ENCODE measurements at regions not wholly inside any gene's neighbourhood (a gene's known extent, or its start where the extent isn't known, plus 50 kb on each side); places are given as distances from the start of the nearest gene placed in this dataset.
"Not testable (repeated sequence)": the region's sequence is repeated elsewhere in the genome, so short reads cannot be mapped to it uniquely, and the experiment has no call there.

DNA sequence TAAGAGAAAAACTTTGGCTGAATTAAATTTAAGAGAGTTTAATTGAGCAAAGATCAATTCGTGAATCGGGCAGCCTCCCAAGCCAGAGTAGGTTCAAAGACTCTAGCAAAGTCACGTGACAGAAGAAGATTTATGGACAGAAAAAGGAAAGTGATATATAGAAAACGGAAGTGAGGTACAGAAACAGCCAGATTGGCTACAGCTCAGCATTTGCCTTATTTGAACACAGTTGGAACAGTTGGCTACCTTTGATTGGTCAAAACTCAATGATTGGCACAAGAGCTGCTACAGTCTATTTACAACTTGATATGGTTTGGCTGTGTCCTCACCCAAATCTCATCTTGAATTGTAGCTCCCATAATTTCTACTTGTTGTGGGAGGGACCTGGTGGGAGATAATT is 102.6 kb downstream of the PLG start:
- H3K4me1 ChIP-seq (ENCODE audit: control insufficient read depth, insufficient read depth, low read length): no peaks in the 10 kb centered on the region
- H3K27ac ChIP-seq (ENCODE audit: low read length): no peak overlapping the region
- no peaks in the 10 kb centered on the region for H3K27me3 ChIP-seq (ENCODE audit: control insufficient read depth, insufficient read depth, low read length)
- 84% methylated on average over 4 of the region's 4 CpGs for WGBS (ENCODE audit: insufficient coverage, low lambda C conversion rate)
- no peaks in the 10 kb centered on the region for H3K36me3 ChIP-seq (ENCODE audit: control insufficient read depth, insufficient read depth, low read length)
- no peak overlapping the region for H3K4me3 ChIP-seq (ENCODE audit: low read length)
- DNase-seq: no peak
- H3K9me3 ChIP-seq (ENCODE audit: control insufficient read depth, low read depth, low read length): no peaks in the 10 kb centered on the region

DNA sequence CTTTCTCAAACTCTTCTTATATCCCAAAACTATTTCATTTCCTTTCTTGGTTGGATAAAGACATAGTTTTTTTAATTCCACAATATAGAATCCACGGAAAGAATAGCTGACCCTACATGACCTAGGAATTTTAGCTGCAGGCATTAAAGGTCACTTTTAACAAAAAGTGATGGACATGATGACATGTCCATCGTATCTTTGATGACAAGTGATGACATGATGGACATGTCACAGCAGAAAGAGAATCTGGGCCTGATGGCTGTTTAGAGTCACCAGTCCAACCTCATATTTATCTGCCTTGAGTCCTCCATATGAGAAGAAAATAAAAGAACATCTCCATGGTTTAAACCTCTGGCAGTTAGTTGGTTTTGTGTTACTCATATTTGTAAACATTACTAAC is 106.2 kb downstream of the PLG start:
- DNase-seq: no peak
- H3K4me3 ChIP-seq (ENCODE audit: low read length): no peak overlapping the region
- H3K27me3 ChIP-seq (ENCODE audit: control insufficient read depth, insufficient read depth, low read length): no peaks in the 10 kb centered on the region
- 100% methylated on average over 2 of the region's 2 CpGs for WGBS (ENCODE audit: insufficient coverage, low lambda C conversion rate)
- no peaks in the 10 kb centered on the region for H3K4me1 ChIP-seq (ENCODE audit: control insufficient read depth, insufficient read depth, low read length)
- no peaks in the 10 kb centered on the region for H3K36me3 ChIP-seq (ENCODE audit: control insufficient read depth, insufficient read depth, low read length)
- no peaks in the 10 kb centered on the region for H3K9me3 ChIP-seq (ENCODE audit: control insufficient read depth, low read depth, low read length)
- H3K27ac ChIP-seq (ENCODE audit: low read length): no peak overlapping the region

DNA sequence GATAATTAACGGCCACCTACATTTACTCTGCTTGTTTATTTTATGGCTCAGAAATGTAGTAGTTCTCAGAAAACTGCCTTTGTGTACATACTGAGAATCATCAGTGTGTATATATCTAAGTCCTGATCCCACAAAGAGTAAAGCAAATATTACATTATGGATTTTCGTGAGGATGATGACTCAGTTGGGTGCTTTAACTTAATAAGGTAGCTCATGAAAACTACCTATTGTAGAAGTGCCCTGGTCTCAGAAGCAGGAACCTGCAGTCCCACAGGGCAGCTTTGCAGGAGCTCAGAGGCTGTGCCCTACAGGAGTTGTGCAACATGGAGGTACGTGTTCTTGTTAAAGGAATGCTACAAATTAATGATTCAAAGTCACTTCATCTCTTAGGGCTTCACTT is 108.2 kb downstream of the PLG start:
- Histone ChIP-seq H3K27ac (ENCODE audit: low read length) (no peak overlapping the region), H3K27me3 (ENCODE audit: control insufficient read depth, insufficient read depth, low read length) (no peaks in the 10 kb centered on the region), H3K9me3 (ENCODE audit: control insufficient read depth, low read depth, low read length) (no peaks in the 10 kb centered on the region), H3K4me3 (ENCODE audit: low read length) (no peak overlapping the region), H3K4me1 (ENCODE audit: control insufficient read depth, insufficient read depth, low read length) (no peaks in the 10 kb centered on the region), H3K36me3 (ENCODE audit: control insufficient read depth, insufficient read depth, low read length) (no peaks in the 10 kb centered on the region)
- WGBS (ENCODE audit: insufficient coverage, low lambda C conversion rate): no CpG with 5 or more reads among the region's 3 CpGs
- DNase-seq: no peak

DNA sequence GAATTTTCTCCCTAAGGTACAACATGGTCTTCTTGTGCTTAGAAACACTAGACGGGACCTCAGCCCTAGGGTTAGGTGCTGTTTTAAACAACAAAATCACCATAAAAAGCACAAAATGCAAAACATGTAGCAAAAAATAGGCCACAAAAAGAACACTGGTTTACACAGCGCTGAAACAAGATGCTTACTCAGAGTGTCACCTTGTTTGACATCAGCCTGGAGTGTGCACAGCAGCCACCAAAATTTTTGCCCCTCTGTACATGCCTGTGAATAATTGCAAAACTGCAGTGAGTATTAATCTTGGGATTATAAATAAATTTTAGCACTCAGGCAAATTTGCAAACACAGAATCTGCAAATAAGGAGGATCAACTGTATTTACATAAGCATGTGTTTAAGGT is 110.1 kb downstream of the PLG start:
- WGBS (ENCODE audit: insufficient coverage, low lambda C conversion rate): no CpG with 5 or more reads among the region's 2 CpGs
- no peaks in the 10 kb centered on the region for H3K4me1 ChIP-seq (ENCODE audit: control insufficient read depth, insufficient read depth, low read length)

DNA sequence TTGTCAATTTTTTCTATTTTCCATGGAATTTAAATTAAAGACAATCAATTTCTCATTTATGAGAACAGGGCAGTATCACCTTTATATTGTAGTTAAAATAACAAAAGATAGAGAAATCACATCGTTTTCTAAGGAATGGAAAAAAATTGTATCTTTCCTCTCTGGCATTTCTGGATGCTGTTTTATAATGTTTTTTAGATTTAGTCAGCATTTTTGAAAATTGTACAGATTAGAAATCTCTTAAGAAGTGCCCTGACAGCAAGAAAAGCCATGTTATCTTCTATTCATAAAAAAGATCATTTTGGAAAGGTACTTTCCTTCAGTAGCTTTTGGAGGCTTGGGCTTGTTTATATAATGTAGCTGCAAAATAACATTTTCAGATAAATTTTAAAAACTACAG is 116.9 kb downstream of the PLG start:
- Histone ChIP-seq H3K9me3 (ENCODE audit: control insufficient read depth, low read depth, low read length) (no peaks in the 10 kb centered on the region), H3K27ac (ENCODE audit: low read length) (no peak overlapping the region), H3K27me3 (ENCODE audit: control insufficient read depth, insufficient read depth, low read length) (no peaks in the 10 kb centered on the region), H3K4me1 (ENCODE audit: control insufficient read depth, insufficient read depth, low read length) (no peaks in the 10 kb centered on the region), H3K36me3 (ENCODE audit: control insufficient read depth, insufficient read depth, low read length) (no peaks in the 10 kb centered on the region), H3K4me3 (ENCODE audit: low read length) (no peak overlapping the region)
- no peak for DNase-seq
- WGBS (ENCODE audit: insufficient coverage, low lambda C conversion rate): 67% methylated on average over 1 of the region's 1 CpG

More for the DNA sequence above, 110.1 kb downstream of the PLG start:
- H3K27ac ChIP-seq (ENCODE audit: low read length): no peak overlapping the region
- H3K4me3 ChIP-seq (ENCODE audit: low read length): no peak overlapping the region
- H3K9me3 ChIP-seq (ENCODE audit: control insufficient read depth, low read depth, low read length): no peaks in the 10 kb centered on the region
- no peak for DNase-seq
- H3K27me3 ChIP-seq (ENCODE audit: control insufficient read depth, insufficient read depth, low read length): no peaks in the 10 kb centered on the region
- no peaks in the 10 kb centered on the region for H3K36me3 ChIP-seq (ENCODE audit: control insufficient read depth, insufficient read depth, low read length)

DNA sequence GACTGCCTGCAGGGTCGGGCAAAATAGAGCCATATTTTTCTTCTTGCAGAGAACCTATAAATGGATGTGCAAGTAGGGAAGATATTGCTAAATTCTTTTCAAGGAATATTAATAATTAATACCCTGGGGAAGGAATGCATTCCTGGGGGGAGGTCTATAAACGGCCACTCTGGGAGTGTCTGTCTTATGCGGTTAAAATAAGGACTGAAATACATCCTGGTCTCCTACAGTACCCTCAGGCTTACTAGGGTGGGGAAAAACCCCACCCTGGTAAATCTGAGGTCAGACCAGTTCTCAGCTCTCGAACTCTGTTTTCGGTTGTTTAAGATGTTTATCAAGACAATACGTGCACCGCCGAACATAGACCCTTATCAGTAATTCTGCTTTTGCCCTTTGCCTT is 118.6 kb downstream of the PLG start:
- not testable (repeated sequence) for H3K36me3 ChIP-seq (ENCODE audit: control insufficient read depth, insufficient read depth, low read length); H3K27ac ChIP-seq (ENCODE audit: low read length); H3K4me1 ChIP-seq (ENCODE audit: control insufficient read depth, insufficient read depth, low read length); H3K9me3 ChIP-seq (ENCODE audit: control insufficient read depth, low read depth, low read length); H3K27me3 ChIP-seq (ENCODE audit: control insufficient read depth, insufficient read depth, low read length); DNase-seq; H3K4me3 ChIP-seq (ENCODE audit: low read length)
- WGBS (ENCODE audit: insufficient coverage, low lambda C conversion rate): 73% methylated on average over 3 of the region's 8 CpGs

DNA sequence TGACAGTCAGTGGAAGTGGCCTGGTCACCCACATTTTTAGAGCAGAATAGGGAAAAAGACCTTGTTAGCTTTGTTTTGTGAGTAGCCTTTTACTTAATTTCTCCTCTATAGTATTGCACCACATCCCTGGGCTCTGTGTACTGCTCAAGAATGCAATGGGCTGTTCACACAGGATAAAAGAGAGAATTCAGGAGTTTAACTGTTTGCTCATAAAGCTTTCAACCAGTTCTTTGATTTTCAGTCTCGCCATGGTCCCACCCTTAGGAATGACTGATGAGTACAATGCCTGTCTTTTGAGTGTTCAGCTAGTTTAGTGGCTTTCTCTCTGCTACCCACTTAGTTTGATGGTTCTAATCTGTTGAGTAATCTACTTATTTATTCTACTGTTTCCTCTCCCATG is 129.7 kb downstream of the PLG start:
- no CpG with 5 or more reads among the region's 1 CpG for WGBS (ENCODE audit: insufficient coverage, low lambda C conversion rate)
- H3K27ac ChIP-seq (ENCODE audit: low read length): no peak overlapping the region
- H3K4me1 ChIP-seq (ENCODE audit: control insufficient read depth, insufficient read depth, low read length): no peaks in the 10 kb centered on the region
- H3K27me3 ChIP-seq (ENCODE audit: control insufficient read depth, insufficient read depth, low read length): no peaks in the 10 kb centered on the region
- no peaks in the 10 kb centered on the region for H3K9me3 ChIP-seq (ENCODE audit: control insufficient read depth, low read depth, low read length)
- H3K4me3 ChIP-seq (ENCODE audit: low read length): no peak overlapping the region
- no peak for DNase-seq
- no peaks in the 10 kb centered on the region for H3K36me3 ChIP-seq (ENCODE audit: control insufficient read depth, insufficient read depth, low read length)

DNA sequence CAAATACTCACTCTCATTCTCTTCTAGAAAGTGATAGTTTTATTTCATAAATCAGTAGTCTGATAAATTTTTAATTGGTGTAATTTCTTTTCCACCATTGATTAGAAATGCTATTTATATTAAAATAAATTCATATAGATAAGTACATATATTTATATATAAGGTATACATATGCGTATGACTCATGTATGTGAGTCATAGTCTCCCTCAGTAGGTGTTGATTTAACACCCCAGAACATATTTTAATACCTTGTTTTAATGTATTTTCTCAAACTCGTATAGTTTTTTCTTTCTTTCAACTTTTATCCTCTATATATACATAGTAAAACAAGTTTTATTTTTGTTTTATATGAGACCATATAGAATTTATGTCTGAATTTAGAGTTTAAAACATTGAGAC is 130.4 kb downstream of the PLG start:
- Histone ChIP-seq H3K27me3 (ENCODE audit: control insufficient read depth, insufficient read depth, low read length) (no peaks in the 10 kb centered on the region), H3K4me3 (ENCODE audit: low read length) (no peak overlapping the region), H3K9me3 (ENCODE audit: control insufficient read depth, low read depth, low read length) (no peaks in the 10 kb centered on the region), H3K36me3 (ENCODE audit: control insufficient read depth, insufficient read depth, low read length) (no peaks in the 10 kb centered on the region), H3K4me1 (ENCODE audit: control insufficient read depth, insufficient read depth, low read length) (no peaks in the 10 kb centered on the region), H3K27ac (ENCODE audit: low read length) (no peak overlapping the region)
- no peak for DNase-seq
- WGBS (ENCODE audit: insufficient coverage, low lambda C conversion rate): 97% methylated on average over 2 of the region's 2 CpGs

DNA sequence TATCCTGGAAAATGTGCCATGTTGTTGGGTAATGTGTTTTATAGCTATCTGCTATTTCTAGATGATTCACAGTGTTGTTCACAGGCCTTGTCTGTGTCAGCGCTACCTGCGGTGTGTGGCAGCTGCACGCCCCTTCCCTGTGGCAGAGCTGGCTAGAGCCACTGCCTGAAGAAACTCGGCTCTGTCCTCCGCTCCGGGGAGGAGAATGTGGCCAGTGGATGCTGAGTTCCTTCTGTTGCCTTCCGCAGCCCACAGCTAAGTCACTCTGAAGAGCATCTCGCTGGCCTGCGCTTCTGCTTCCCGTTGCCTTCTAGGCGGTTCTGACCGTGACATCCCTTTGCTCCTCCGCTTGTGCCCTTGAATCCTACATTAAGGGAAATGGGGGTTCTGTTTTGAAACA is 135.1 kb downstream of the PLG start:
- H3K4me3 ChIP-seq (ENCODE audit: low read length): no peak overlapping the region
- 100% methylated on average over 1 of the region's 13 CpGs for WGBS (ENCODE audit: insufficient coverage, low lambda C conversion rate)
- no peak for DNase-seq

DNA sequence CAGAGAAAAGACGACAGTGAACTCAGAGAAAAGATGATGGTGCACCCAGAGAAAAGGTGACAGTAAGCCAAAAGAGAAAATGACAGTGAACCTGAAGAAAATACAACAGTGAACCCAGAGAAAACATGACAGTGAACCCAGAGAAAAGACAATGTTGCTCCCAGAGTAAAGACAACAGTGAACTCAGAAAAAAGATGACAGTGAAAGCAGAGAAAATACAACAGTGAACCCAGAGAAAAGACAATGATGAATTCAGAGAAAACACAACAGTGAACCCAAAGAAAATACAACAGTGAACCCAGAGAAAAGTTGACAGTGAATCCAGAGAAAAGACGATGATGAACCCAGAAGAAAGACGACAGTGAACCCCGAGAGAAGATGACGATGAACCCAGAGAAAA is 140.5 kb upstream of the MAP3K4 start:
- no peaks in the 10 kb centered on the region for H3K27me3 ChIP-seq (ENCODE audit: control insufficient read depth, insufficient read depth, low read length)
- H3K27ac ChIP-seq (ENCODE audit: low read length): no peak overlapping the region
- no peaks in the 10 kb centered on the region for H3K4me1 ChIP-seq (ENCODE audit: control insufficient read depth, insufficient read depth, low read length)
- no peak overlapping the region for H3K4me3 ChIP-seq (ENCODE audit: low read length)
- no peaks in the 10 kb centered on the region for H3K9me3 ChIP-seq (ENCODE audit: control insufficient read depth, low read depth, low read length)
- H3K36me3 ChIP-seq (ENCODE audit: control insufficient read depth, insufficient read depth, low read length): no peaks in the 10 kb centered on the region
- WGBS (ENCODE audit: insufficient coverage, low lambda C conversion rate): 98% methylated on average over 5 of the region's 5 CpGs
- DNase-seq: no peak

More for the DNA sequence above, 135.1 kb downstream of the PLG start:
- Histone ChIP-seq H3K27me3 (ENCODE audit: control insufficient read depth, insufficient read depth, low read length) (no peaks in the 10 kb centered on the region), H3K9me3 (ENCODE audit: control insufficient read depth, low read depth, low read length) (no peaks in the 10 kb centered on the region), H3K36me3 (ENCODE audit: control insufficient read depth, insufficient read depth, low read length) (no peaks in the 10 kb centered on the region), H3K4me1 (ENCODE audit: control insufficient read depth, insufficient read depth, low read length) (no peaks in the 10 kb centered on the region), H3K27ac (ENCODE audit: low read length) (no peak overlapping the region)

DNA sequence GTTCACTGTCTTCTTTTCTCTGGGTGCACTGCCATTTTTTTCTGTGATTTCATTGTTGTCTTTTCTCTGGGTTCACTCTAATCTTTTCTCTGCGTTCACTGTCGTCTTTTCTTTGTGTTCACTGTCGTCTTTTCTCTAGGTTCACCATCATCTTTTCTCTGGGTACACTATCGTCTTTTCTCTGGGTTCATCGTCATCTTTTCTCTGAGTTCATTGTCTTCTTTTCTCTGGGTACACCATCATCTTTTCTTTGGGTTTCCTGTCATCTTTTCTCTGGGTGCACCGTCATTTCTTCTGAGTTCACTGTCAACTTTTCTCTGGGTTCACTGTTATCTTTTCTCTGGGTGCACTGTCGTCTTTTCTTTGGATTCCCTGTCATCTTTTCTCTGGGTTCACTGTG is 137.6 kb upstream of the MAP3K4 start:
- 90% methylated on average over 7 of the region's 7 CpGs for WGBS (ENCODE audit: insufficient coverage, low lambda C conversion rate)
- H3K36me3 ChIP-seq (ENCODE audit: control insufficient read depth, insufficient read depth, low read length): no peaks in the 10 kb centered on the region
- no peaks in the 10 kb centered on the region for H3K4me1 ChIP-seq (ENCODE audit: control insufficient read depth, insufficient read depth, low read length)
- DNase-seq: no peak
- no peak overlapping the region for H3K4me3 ChIP-seq (ENCODE audit: low read length)
- H3K27me3 ChIP-seq (ENCODE audit: control insufficient read depth, insufficient read depth, low read length): no peaks in the 10 kb centered on the region
- no peak overlapping the region for H3K27ac ChIP-seq (ENCODE audit: low read length)
- no peaks in the 10 kb centered on the region for H3K9me3 ChIP-seq (ENCODE audit: control insufficient read depth, low read depth, low read length)
